ENCODE measurements at regions not wholly inside any gene's neighbourhood (a gene's known extent, or its start where the extent isn't known, plus 50 kb on each side); places are given as distances from the start of the nearest gene placed in this dataset.
"Not testable (repeated sequence)": the region's sequence is repeated elsewhere in the genome, so short reads cannot be mapped to it uniquely, and the experiment has no call there.

DNA sequence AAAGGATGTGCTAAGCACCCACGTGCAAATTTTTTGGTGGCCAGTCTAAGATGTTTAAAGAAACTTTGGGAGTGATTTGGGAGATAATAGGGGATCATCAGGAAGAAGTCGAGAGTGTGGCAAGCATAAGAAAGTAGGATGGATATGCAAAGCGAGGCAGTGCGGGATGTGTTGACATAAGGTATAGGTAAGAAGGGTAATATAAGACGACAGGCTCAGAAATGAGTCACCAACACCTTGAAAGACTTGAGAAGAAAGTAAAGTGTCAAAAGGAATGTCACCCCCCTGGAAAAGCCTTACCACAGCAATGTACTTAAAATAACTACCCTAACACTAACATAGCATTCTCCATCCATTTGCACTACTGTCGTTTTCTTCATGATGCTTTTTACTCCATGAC is 69.8 kb upstream of the BMP2K start:
- Histone ChIP-seq H3K4me3 (ENCODE audit: low read length) (no peak overlapping the region), H3K27me3 (ENCODE audit: insufficient read depth, low read length) (no peaks in the 10 kb centered on the region), H3K9me3 (ENCODE audit: low read depth, low read length) (peaks cover 10% of the 10 kb centered on the region), H3K4me1 (ENCODE audit: insufficient read depth, low read length) (peaks cover 12% of the 10 kb centered on the region)

DNA sequence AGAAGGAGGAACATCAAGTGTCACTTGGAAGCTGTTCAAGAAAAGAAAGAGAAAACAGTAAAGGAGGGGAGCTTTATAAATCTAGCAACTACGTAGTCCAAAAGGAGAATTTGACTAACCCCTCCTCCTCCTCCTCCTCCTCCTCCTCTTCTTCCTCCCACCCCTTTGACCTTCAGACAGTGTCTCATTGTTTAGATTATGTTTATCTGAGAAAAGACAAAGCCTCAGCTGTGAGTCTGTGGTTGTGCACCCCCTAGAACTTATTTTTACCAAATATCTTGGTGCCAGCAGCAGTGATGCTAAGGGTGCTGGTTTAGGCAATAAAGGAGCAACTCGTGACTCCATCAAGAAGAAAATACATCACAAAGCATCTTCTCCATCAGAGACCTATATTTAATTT is 68.9 kb upstream of the BMP2K start:
- Histone ChIP-seq H3K4me3 (ENCODE audit: low read length) (no peak overlapping the region), H3K9me3 (ENCODE audit: low read depth, low read length) (peaks cover 10% of the 10 kb centered on the region), H3K27me3 (ENCODE audit: insufficient read depth, low read length) (no peaks in the 10 kb centered on the region), H3K4me1 (ENCODE audit: insufficient read depth, low read length) (peaks cover 12% of the 10 kb centered on the region)

DNA sequence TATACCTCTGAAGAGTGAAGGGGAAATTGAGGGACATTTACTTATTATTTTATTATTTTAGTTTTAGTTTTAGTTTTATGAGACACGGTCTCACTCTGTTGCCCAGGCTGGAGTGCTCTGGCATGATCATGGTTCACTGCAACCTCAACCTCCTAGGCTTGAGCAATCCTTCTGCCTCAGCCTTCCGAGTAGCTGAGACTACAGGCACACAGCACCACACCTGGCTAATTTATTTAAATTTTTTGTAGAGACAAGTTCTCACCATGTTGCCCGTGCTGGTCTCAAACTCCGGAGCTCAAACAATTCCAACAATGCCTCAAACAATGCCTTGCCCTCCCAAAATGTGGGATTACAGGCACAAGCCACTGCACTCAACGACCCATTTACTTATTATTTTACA is 68.4 kb upstream of the BMP2K start:
- H3K4me3 ChIP-seq (ENCODE audit: low read length) = no peak overlapping the region
- no peaks in the 10 kb centered on the region for H3K27me3 ChIP-seq (ENCODE audit: insufficient read depth, low read length)
- peaks cover 8% of the 10 kb centered on the region for H3K9me3 ChIP-seq (ENCODE audit: low read depth, low read length)
- H3K4me1 ChIP-seq (ENCODE audit: insufficient read depth, low read length) = peaks cover 12% of the 10 kb centered on the region

DNA sequence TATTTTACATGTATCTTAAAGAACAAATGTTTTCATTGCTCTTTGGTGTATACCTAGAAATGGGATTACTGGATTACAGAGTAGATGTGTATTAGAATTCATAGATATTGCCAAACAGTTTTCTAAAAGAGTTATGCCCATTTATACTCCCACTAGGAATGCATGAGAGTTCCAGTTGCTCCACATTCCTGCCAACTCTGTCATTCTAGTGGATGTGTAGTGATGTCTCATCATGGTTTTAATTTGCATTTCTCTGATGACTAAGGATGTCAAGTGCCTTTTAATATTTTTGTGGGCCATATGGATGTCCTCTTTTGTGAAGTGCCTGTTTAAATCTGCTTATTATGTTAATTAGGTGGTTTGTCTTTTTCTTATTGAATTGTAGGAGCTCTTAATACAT is 65.6 kb upstream of the BMP2K start:
- H3K4me3 ChIP-seq (ENCODE audit: low read length) = no peak overlapping the region
- H3K4me1 ChIP-seq (ENCODE audit: insufficient read depth, low read length) = peaks cover 12% of the 10 kb centered on the region
- no peaks in the 10 kb centered on the region for H3K27me3 ChIP-seq (ENCODE audit: insufficient read depth, low read length)

DNA sequence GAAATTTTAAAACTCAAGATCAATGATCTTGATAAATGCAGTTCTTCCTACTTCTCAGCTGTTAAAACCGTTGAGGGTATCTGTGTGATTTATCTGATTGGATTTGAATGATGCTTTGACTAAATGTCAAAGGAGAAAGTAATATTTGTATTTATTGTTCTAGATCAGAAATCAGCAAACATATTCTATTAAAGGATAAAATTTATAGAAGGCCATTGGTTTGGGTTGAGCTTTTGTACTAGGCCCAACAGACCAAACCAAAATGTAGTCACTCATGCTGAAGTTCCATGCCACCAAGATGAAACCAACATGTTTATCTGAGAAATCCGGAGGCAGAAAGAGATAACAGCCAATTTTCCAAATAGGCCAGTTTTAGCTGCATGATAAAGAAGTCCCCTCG is 64.5 kb upstream of the BMP2K start:
- no peaks in the 10 kb centered on the region for H3K9me3 ChIP-seq (ENCODE audit: low read depth, low read length)
- H3K4me3 ChIP-seq (ENCODE audit: low read length) = no peak overlapping the region
- peaks cover 12% of the 10 kb centered on the region for H3K4me1 ChIP-seq (ENCODE audit: insufficient read depth, low read length)
- H3K27me3 ChIP-seq (ENCODE audit: insufficient read depth, low read length) = no peaks in the 10 kb centered on the region

More for the DNA sequence above, 65.6 kb upstream of the BMP2K start:
- no peaks in the 10 kb centered on the region for H3K9me3 ChIP-seq (ENCODE audit: low read depth, low read length)

DNA sequence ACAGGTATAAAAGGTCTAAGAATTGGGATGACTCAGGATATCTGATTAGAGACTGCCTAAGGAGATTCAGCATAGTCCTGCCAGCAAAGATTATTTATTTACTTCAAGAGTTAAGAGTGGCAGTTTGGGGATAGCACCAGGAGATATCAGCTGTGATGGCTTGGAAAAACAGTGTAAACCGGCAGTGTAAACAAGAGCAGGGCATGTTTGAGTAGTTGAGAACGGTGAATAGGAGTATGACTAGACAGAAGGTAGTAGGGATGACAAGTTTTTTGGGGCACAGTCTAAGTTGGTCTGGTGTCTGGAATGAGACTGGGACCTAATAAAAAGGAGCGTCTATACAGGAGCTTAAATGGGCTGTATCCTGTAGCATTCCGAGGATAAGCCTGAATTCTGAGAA is 61.6 kb upstream of the BMP2K start:
- H3K9me3 ChIP-seq (ENCODE audit: low read depth, low read length); H3K4me3 ChIP-seq (ENCODE audit: low read length); H3K4me1 ChIP-seq (ENCODE audit: insufficient read depth, low read length); H3K27me3 ChIP-seq (ENCODE audit: insufficient read depth, low read length): not testable (repeated sequence)

DNA sequence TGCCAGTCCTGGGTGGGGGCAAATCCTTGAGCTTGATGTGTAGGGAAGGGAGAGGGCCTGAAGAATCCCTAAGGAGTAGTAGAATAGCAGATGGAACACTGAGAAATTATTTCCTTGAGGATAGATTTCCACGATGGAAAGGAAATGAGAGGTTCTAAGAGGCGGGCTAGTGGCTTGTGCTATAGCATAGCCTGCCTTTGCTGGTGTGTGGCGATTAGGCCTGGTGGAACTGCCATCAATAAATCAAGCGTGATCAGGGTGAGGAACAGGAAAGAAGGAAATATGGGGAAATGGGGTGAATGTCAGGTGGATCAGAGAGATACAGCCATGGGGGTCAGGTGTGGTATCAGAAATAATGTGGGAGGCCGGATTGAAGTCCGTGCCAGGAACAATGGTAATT is 60.8 kb upstream of the BMP2K start:
- H3K4me1 ChIP-seq (ENCODE audit: insufficient read depth, low read length); H3K4me3 ChIP-seq (ENCODE audit: low read length); H3K9me3 ChIP-seq (ENCODE audit: low read depth, low read length); H3K27me3 ChIP-seq (ENCODE audit: insufficient read depth, low read length): not testable (repeated sequence)

DNA sequence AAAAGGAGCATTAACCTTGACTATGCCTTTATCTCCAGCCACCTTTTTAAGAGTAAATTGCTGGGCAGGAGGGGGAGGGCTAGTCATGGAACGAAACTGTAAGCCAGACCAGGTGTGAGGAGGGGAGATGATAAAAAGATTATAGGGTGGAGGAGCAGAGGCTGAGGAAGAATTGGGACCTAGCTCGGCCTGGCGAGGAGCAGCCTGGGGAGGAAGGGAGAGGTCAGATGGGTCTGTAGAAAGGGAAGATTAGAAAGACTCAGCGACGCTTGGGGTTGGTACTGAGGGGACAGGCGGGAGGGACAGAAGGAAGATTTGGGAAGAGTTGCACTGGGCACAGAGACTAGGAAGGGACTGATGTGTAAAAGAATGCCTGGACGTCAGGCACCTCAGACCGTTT is 58.4 kb upstream of the BMP2K start:
- not testable (repeated sequence) for H3K4me3 ChIP-seq (ENCODE audit: low read length); H3K9me3 ChIP-seq (ENCODE audit: low read depth, low read length); H3K27me3 ChIP-seq (ENCODE audit: insufficient read depth, low read length)
- H3K4me1 ChIP-seq (ENCODE audit: insufficient read depth, low read length) = peaks cover 30% of the 10 kb centered on the region

DNA sequence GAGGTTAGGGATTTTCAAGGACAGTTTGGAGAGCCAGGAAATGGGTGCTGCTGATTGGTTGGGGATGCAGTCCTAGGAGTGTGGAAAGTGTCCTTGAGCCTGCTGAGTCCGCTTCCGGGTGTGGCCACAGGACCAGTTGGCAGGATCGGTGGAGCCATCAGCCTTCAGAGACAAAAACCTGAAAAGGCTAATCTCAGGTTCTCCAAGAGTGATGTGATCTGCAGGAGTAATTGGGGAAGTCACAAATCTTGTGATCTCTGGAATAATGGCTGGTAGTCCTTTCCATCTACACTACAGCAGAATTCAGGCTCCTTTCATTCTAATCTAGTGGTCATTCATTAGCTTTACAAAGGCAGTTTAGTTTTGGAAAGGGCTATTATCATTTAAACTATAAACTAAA is 55.9 kb upstream of the BMP2K start:
- Histone ChIP-seq H3K27me3 (ENCODE audit: insufficient read depth, low read length) (no peaks in the 10 kb centered on the region), H3K4me1 (ENCODE audit: insufficient read depth, low read length) (peaks cover 30% of the 10 kb centered on the region), H3K4me3 (ENCODE audit: low read length) (no peak overlapping the region), H3K9me3 (ENCODE audit: low read depth, low read length) (no peaks in the 10 kb centered on the region)

DNA sequence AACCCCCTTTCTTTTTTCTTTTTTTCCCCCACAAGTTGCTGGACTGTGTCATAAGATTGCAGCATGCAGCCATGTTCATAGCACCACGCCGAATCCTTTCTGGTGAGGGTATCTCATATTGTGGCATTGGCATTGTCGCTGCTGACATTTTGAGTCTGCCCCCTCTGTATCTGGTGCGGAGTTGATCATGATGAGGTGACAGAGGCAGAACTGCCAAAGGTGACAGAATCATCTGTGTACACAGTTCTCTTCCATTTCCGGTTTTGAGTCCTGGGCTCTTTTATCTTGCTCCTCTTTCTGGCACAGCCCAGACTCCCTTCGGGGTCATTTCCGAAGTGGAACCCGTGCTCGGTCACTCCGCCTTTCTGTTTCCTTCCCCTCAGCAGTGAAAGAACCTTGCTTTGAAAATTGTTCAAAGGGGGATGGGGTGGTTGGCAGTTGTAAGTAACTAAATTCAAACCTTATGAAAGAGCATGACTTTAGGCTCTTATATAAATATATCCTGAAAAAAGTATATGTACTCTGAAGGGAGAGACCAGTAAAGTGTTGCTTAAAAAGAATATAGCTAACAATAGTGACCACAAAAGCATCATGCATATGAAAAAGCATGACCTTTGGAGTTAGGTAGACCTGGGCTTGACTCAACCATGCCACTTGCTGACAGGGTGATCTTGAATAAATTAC is 55.0 kb upstream of the BMP2K start:
- H3K4me1 ChIP-seq (ENCODE audit: insufficient read depth, low read length) = peaks cover 32% of the 10 kb centered on the region
- no peaks in the 10 kb centered on the region for H3K27me3 ChIP-seq (ENCODE audit: insufficient read depth, low read length)
- no peaks in the 10 kb centered on the region for H3K9me3 ChIP-seq (ENCODE audit: low read depth, low read length)
- peak overlapping the region; percentile 10 for H3K4me3 ChIP-seq (ENCODE audit: low read length)

DNA sequence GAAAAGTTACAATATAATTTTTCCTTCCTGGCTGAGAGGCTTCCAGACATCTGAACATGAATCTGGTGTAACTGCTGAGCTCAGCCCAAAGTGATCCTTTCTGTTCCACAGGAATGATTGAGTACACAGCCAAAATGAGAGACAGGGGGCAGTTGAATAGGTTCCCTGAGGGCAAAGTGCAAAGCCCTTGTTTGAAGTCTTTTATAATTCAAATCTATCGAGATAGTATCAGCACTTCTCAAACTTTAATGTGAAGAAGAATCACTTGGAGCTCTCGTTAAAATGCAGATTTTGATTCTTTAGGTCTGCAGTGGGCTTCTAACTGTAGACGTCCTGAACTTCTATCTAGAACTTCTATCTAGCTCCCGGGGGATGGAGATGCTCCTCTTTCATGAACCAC is 54.4 kb upstream of the BMP2K start:
- peaks cover 38% of the 10 kb centered on the region for H3K4me1 ChIP-seq (ENCODE audit: insufficient read depth, low read length)
- no peaks in the 10 kb centered on the region for H3K9me3 ChIP-seq (ENCODE audit: low read depth, low read length)
- no peak overlapping the region for H3K4me3 ChIP-seq (ENCODE audit: low read length)
- no peaks in the 10 kb centered on the region for H3K27me3 ChIP-seq (ENCODE audit: insufficient read depth, low read length)

DNA sequence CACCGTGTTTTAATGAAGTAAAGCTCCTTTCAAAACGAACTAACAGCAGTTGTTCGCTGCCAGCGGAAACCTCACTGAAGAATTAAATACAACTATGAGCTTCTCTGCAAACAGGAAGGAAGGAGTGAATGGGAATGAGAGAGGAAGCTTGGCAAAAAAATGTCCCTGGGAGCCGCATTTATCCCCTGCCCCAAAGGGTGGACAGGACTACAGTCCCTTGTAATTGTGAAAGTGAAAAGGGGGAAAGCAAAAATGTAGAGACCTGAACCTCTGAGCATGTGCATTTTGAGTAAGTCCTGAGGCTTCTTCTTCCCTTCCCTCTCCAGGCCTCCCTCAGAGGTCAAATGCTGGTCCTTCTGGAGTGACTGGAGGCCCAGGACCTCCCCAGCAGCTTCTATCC is 53.8 kb upstream of the BMP2K start:
- Histone ChIP-seq H3K27me3 (ENCODE audit: insufficient read depth, low read length) (no peaks in the 10 kb centered on the region), H3K4me1 (ENCODE audit: insufficient read depth, low read length) (peaks cover 42% of the 10 kb centered on the region), H3K4me3 (ENCODE audit: low read length) (no peak overlapping the region), H3K9me3 (ENCODE audit: low read depth, low read length) (no peaks in the 10 kb centered on the region)

DNA sequence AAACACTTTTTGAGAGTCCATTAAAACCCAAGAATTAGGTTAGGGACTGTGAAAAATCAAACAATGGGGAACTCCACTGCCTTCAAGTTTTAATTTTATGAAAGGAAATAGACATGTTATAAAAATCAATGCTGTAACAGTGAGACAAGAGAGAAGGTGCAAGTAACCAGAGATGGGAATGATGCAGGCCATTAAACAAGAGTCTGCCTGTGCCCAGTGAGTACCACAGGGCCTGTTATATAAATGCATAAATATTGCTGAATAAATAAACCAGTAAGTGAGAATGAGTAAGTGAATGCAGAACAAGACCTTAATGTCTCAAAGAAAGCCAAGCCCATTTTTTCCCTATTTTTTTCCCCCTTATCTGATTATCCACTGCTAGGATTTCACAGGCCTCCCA is 53.3 kb upstream of the BMP2K start:
- H3K4me3 ChIP-seq (ENCODE audit: low read length) = no peak overlapping the region
- peaks cover 42% of the 10 kb centered on the region for H3K4me1 ChIP-seq (ENCODE audit: insufficient read depth, low read length)
- no peaks in the 10 kb centered on the region for H3K9me3 ChIP-seq (ENCODE audit: low read depth, low read length)
- H3K27me3 ChIP-seq (ENCODE audit: insufficient read depth, low read length) = no peaks in the 10 kb centered on the region

Measured in mononuclear cell (primary cell).